NCI-H2081 treated with DMSO at 0.1 percent for 48 hours (cell line): ENCODE measurements at regions not wholly inside any gene's neighbourhood (a gene's known extent, or its start where the extent isn't known, plus 50 kb on each side); places are given as distances from the start of the nearest gene placed in this dataset.

Experiments
- DNase-seq: peaks from one replicate; lab custom pipeline; 2025; lab: John Stamatoyannopoulos, UW

- DNase-seq: no peak
Measured at GRCh38 chr22:47776329-47776728, 1013.9 kb downstream of the TBC1D22A start.

- no peak for DNase-seq
Measured at GRCh38 chr22:47775686-47776085, 1013.2 kb downstream of the TBC1D22A start.

- DNase-seq: no peak
Measured at GRCh38 chr22:47775191-47775590, 1012.7 kb downstream of the TBC1D22A start.

DNA sequence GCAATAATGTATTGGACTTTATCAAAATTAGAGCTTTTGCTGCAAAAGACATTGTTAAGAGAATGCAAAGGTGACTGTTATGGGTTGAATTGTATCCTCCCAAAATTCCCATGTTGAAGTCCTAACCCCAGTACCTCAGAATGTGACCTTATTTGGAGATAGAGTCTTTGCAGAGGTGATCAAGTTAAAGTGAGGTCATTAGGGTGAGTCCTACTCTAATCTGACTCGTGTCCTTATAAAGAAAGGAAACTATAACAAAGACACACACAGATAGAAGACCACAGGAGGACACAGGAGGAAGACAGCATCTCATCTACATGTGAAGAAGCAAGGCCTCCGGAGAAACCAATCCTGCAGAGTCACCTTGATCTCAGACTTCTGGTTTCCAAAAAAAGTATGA is 1011.2 kb downstream of the TBC1D22A start:
- no peak for DNase-seq

DNA sequence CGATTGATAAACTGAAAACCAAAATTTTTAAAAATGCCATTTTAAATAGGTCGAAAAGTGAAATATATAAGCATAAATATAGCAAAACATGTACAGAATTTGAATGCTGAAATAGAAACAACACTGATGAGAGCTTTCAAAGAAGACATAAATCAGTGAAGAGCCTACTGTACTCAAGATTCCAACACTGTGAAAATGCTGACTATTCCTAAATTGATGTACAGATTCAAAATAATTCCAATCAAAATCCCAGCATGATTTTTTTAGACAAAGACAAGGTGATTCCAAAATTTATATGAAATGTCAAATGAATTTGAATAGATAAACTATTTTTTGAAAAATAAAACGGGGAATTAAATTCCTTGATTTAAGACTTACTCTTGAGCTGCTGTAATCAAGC is 1010.4 kb downstream of the TBC1D22A start:
- no peak for DNase-seq

- no peak for DNase-seq
Measured at GRCh38 chr22:47769652-47770051, 1007.2 kb downstream of the TBC1D22A start.

DNA sequence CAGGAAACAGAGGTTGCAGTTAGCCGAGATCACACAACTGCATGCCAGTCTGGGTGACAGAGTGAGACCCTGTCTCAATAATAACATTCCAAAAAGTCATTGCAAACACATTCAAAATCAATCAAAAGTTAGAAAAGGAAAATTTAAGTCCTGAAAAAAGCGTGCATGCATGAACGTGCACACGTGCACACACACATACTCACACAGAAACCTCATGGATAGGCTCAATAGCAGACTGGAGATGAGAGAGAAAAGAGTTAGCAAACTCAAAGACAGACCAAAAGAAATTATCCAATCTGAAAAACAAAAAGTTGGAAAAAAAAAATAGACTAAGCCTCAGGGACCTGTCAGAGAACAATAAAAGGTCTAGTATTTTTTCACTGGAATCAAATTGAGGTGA is 1005.6 kb downstream of the TBC1D22A start:
- DNase-seq: no peak

GRCh38 chr22:47767403-47767802 is 1005.0 kb downstream of the TBC1D22A start:
- no peak for DNase-seq

DNA sequence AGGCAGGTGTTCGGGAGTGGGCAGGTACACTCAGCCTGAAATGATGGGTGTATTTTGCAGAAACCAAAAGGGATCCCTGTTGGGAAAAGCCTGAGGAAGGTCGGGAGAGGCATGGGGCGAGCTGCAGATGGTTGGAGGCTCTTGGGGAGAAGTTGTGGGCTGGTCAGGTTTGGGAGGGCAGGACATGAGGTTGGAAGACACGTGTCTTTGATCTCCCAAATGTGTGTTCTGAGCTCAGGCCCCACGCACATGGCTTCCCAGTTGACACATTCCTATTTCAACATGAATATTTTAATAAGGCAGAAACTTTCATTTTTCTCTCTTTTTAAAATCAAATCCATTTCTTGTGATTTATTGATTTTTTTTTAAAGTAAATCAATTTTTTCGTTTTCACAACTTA is 1003.3 kb downstream of the TBC1D22A start:
- no peak for DNase-seq

- no peak for DNase-seq
Measured at GRCh38 chr22:47762141-47762540, 999.7 kb downstream of the TBC1D22A start.

GRCh38 chr22:47759909-47760308 is 997.5 kb downstream of the TBC1D22A start:
- DNase-seq: no peak

DNA sequence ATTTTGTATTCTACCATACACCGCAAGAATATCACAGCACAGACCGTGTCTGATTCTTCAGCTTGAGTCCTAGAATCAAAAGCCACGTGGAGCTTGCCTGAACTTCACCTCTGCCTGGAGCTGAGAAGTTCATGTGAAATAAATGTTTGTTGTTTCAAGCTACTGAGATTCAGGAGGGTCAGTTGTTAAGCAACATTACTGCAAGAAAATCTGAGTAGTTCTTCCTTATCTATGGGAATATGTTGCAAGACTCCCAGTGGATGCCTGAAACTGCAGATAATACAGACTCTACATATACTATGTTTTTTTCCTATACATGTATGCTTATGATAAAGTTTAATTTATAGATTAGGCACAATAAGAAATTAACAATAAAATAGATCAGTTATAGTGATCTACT is 995.3 kb downstream of the TBC1D22A start:
- no peak for DNase-seq

- no peak for DNase-seq
Measured at GRCh38 chr22:47750086-47750485, 987.6 kb downstream of the TBC1D22A start.

GRCh38 chr22:47748957-47749356 is 986.5 kb downstream of the TBC1D22A start:
- no peak for DNase-seq

DNA sequence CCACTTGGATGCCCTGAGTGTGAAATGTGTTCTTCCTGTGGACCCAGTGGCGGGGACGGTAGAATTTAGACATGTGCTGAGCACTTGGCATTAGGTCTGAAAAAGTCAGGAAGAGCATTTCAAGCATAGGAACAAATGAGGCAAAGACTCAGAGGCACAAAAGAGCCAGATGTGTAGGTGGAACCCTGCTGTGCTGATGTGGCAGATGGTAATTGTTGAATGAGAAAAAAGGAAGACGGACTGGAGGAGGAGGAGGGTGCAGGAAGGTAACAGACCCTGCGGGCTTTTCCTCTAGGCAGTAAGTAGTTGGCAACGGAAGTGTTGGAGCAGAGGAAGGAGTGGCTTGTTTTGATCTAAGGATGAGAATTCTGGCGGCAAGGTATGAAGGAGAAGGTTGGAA is 985.8 kb downstream of the TBC1D22A start:
- no peak for DNase-seq

- no peak for DNase-seq
Measured at GRCh38 chr22:47740109-47740805, 977.8 kb downstream of the TBC1D22A start.

- DNase-seq: no peak
Measured at GRCh38 chr22:47739291-47740015, 977.0 kb downstream of the TBC1D22A start.

DNA sequence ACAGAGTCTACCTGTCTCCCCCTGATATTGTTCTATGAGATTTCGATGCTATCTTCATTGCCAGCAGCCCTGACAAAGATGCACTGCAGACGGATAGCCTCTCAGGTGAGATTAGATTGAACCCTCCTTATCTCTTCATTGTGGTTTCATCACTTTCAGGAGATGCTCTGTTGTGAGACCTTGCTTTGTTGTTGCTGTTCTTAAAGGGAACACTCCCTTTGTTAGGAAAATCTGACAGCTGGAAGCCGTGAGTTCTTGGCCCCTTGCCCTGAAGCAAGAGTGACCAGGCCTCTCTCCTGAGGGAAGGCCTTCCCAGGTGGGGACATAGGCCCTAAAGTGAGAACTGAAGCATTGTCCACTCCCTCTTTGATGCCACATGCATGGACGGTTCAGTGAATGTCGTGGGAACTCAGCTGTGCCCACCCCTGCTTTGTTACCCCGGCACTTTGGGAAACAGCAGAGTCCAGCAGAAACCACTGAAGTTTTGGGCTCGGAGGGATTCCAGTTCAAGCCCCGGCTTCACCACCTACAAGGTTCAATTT is 976.1 kb downstream of the TBC1D22A start:
- no peak for DNase-seq

- DNase-seq: no peak
Measured at GRCh38 chr22:47736186-47737034, 974.0 kb downstream of the TBC1D22A start.

DNA sequence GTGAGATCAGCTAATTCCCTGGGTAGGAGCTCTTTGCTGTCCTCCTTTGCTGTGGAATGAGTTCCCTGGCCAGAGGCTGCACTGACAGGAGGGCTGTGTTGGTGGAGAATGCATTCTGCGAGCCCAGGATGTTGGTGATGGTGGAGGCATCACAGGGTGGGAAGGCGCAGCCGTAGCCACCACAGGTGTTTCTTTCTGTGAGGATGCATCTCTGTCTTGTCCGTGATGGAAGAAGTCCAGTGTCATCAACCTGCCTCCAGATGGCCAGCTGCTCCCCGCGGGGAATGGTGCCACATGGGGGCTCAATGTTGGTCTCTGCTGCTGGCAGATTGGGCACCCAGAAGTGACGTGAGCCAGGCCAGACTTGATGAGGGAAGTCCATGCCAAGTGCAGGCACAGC is 972.1 kb downstream of the TBC1D22A start:
- no peak for DNase-seq

DNA sequence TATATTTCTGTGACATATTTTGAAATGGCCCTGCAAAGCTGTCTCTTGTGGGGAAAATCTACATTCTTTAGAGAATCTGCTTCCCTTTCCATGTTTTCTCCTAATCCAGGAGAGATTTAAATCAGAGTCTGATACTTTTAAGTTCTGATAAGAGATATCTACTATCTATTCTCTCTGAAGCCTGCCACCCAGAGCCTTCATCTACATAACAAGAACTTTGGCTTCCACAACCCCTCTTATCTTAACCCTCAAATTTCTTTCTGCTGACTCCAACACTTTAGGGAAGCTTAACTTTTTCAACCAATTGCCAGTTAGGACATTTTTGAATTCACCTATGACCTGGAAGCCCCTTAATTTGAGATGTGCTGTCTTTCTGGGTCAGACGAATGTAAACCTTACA is 965.2 kb downstream of the TBC1D22A start:
- DNase-seq: no peak

DNA sequence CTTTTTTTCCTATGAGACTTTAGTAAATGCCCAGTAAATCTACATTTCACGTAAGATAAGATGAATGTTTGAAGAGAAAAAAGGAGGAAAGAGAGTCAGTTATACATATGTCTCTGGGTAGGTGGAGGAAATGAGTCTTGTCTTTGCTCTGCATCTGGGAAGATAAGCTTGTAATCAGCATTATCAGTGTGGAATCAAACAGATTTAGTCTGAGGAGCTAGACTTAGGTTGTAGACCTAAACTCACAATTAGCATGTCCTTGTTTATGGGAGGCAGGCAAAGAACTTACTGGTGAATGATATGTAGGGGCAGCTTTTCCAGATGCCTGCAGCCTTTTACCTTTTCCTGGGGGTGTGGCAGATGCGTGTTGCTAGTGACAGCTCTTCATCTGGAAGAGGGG is 962.3 kb downstream of the TBC1D22A start:
- DNase-seq: no peak

DNA sequence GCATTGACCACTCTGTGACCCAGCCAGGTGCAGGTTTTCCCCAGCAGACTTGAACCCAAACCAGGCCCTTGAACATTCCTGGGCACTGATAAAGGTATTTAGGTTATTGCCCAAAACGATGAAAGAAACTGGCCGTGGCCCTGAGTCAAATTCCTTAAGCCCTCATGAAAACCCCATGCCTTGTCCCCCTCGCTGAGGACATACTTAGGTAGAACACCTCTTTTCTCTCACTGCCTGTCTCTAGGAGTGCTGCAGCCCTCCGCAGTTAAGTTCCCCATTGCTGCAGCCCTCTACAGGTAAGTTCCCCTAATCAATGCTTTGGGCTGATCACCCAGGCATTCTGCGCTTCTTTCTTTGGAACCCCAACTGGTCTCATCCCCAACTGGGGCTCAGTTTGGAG is 961.6 kb downstream of the TBC1D22A start:
- no peak for DNase-seq
